ENCODE measurements at regions not wholly inside any gene's neighbourhood (a gene's known extent, or its start where the extent isn't known, plus 50 kb on each side); places are given as distances from the start of the nearest gene placed in this dataset.

DNA sequence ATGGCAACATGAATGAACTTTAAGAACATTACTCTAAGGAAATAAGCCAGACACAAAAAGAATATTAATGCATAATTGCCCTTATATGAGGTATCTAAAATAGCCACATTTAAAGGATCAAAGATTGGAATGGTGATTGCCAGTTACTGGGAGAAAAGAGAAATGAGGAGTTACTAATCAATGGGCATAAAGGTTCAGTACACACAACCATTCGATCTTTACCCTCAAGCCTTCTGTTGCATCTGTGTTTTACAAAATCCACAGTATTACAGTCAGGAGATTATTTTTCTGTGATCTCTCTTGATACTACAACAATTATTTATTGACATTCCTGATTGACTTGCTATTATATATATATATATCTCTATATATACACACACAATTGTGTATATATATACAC is 310.0 kb upstream of the SLITRK5 start:
- H3K36me3 ChIP-seq (ENCODE audit: control insufficient read depth in 4 of 4, insufficient read depth in 4 of 4, low read length in 4 of 4): no peaks in the 10 kb centered on the region
- DNase-seq (no peak), ATAC-seq (ENCODE audit: insufficient read depth, low FRiP score) (no peak)
- H3K27ac ChIP-seq (ENCODE audit: low read depth in 1 of 2, low read length in 1 of 2): no peak overlapping the region
- TF ChIP-seq, protein P1, sequence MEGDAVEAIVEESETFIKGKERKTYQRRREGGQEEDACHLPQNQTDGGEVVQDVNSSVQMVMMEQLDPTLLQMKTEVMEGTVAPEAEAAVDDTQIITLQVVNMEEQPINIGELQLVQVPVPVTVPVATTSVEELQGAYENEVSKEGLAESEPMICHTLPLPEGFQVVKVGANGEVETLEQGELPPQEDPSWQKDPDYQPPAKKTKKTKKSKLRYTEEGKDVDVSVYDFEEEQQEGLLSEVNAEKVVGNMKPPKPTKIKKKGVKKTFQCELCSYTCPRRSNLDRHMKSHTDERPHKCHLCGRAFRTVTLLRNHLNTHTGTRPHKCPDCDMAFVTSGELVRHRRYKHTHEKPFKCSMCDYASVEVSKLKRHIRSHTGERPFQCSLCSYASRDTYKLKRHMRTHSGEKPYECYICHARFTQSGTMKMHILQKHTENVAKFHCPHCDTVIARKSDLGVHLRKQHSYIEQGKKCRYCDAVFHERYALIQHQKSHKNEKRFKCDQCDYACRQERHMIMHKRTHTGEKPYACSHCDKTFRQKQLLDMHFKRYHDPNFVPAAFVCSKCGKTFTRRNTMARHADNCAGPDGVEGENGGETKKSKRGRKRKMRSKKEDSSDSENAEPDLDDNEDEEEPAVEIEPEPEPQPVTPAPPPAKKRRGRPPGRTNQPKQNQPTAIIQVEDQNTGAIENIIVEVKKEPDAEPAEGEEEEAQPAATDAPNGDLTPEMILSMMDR (IDR thresholded peaks at IDR 0.05; ENCODE audit: control extremely low read depth, extremely low read depth): no peak
- WGBS, 2 donors: 94 to 96% methylated on average over 1 of the region's 1 CpG
- H3K9me3 ChIP-seq (ENCODE audit: control insufficient read depth in 4 of 4, insufficient read depth in 3 of 4, low read length in 3 of 4): no peaks in the 10 kb centered on the region
- H3K27me3 ChIP-seq (ENCODE audit: control insufficient read depth in 3 of 3, insufficient read depth in 3 of 3, low read length in 2 of 3): no peaks in the 10 kb centered on the region
- H3K9ac ChIP-seq (ENCODE audit: insufficient read depth in 1 of 2, low read length in 2 of 2): no peak overlapping the region
- no peaks in the 10 kb centered on the region for H3K4me1 ChIP-seq (ENCODE audit: control insufficient read depth in 5 of 5, insufficient read depth in 5 of 5, low read length in 5 of 5)
- H3K4me3 ChIP-seq: no peak overlapping the region

DNA sequence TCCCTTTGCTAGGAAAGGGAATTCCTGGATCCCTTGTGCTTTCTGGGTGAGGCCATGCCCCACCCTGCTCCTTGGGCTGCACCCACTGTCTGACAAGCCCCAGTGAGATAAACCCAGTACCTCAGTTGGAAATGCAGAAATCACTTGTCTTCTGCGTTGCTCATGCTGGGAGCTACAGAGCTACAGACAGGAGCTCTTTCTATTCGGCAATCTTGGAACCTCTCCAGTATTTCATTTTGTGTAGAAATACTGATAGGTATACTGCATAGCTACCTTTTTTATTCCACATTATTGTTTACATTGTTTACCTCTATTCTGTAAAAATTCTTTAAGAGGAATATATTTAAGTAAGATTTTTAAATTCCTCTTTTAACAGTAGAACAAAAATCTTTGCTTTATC is 302.5 kb upstream of the SLITRK5 start:
- WGBS, 2 donors: 94 to 98% methylated on average over 2 of the region's 2 CpGs
- H3K27me3 ChIP-seq (ENCODE audit: control insufficient read depth in 3 of 3, insufficient read depth in 3 of 3, low read length in 2 of 3): no peaks in the 10 kb centered on the region

DNA sequence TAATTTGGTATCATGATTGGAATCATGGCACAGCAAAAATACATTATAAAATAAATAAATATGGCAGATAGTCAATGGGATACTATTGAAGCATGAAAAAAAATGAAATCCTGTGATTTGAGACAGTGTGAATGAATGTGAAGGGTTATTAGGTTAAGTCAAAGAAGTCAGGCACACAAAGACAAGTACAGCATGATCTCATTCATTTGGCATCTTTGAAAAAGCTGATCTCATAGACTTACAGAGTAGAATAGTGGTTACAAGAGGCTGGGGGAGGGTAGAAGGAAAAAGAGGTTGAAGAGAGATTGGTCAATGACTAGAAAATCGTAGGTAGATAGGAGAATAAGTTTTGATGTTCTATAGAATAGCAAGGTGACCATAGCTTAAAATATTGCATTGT is 295.1 kb upstream of the SLITRK5 start:
- Histone ChIP-seq H3K9me3 (ENCODE audit: control insufficient read depth in 4 of 4, insufficient read depth in 3 of 4, low read length in 3 of 4) (no peaks in the 10 kb centered on the region), H3K27ac (ENCODE audit: low read depth in 1 of 2, low read length in 1 of 2) (no peak overlapping the region), H3K4me3 (no peak overlapping the region), H3K4me1 (ENCODE audit: control insufficient read depth in 5 of 5, insufficient read depth in 5 of 5, low read length in 5 of 5) (no peaks in the 10 kb centered on the region), H3K36me3 (ENCODE audit: control insufficient read depth in 4 of 4, insufficient read depth in 4 of 4, low read length in 4 of 4) (no peaks in the 10 kb centered on the region), H3K9ac (ENCODE audit: insufficient read depth in 1 of 2, low read length in 2 of 2) (no peak overlapping the region), H3K27me3 (ENCODE audit: control insufficient read depth in 3 of 3, insufficient read depth in 3 of 3, low read length in 2 of 3) (no peaks in the 10 kb centered on the region)
- 76 to 91% methylated on average over 1 of the region's 1 CpG for WGBS, 2 donors
- DNase-seq (no peak), ATAC-seq (ENCODE audit: insufficient read depth, low FRiP score) (no peak)
- TF ChIP-seq, protein P1 (IDR thresholded peaks at IDR 0.05; ENCODE audit: control extremely low read depth, extremely low read depth): no peak

More for the DNA sequence above, 302.5 kb upstream of the SLITRK5 start:
- ATAC-seq (ENCODE audit: insufficient read depth, low FRiP score) (no peak), DNase-seq (no peak)
- Histone ChIP-seq H3K9me3 (ENCODE audit: control insufficient read depth in 4 of 4, insufficient read depth in 3 of 4, low read length in 3 of 4) (peaks cover 0 to 4% (median 0%) of the 10 kb centered on the region in 4 donors), H3K36me3 (ENCODE audit: control insufficient read depth in 4 of 4, insufficient read depth in 4 of 4, low read length in 4 of 4) (no peaks in the 10 kb centered on the region), H3K27ac (ENCODE audit: low read depth in 1 of 2, low read length in 1 of 2) (no peak overlapping the region), H3K4me3 (no peak overlapping the region), H3K4me1 (ENCODE audit: control insufficient read depth in 5 of 5, insufficient read depth in 5 of 5, low read length in 5 of 5) (no peaks in the 10 kb centered on the region), H3K9ac (ENCODE audit: insufficient read depth in 1 of 2, low read length in 2 of 2) (no peak overlapping the region)
- TF ChIP-seq, protein P1 (IDR thresholded peaks at IDR 0.05; ENCODE audit: control extremely low read depth, extremely low read depth): no peak

DNA sequence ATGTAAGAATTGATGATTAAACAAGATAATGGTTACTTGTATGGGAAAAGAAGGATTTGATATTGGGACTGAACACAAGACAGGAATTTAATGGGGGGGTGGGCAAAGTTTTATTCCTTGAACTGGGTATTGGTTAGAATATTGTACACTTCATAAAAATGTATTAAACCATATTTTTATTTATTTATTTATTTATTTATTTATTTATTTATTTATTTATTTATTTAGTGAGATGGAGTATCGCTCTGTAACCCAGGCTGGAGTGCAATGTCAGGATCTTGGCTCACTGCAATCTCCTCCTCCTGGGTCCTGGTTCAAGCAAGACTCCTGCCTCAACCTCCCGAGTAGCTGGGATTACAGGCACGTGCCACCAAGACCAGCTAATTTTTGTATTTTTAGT is 287.1 kb upstream of the SLITRK5 start:
- no peaks in the 10 kb centered on the region for H3K27me3 ChIP-seq (ENCODE audit: control insufficient read depth in 3 of 3, insufficient read depth in 3 of 3, low read length in 2 of 3)
- H3K9ac ChIP-seq (ENCODE audit: insufficient read depth in 1 of 2, low read length in 2 of 2): no peak overlapping the region
- no peak for ATAC-seq (ENCODE audit: insufficient read depth, low FRiP score)
- TF ChIP-seq, protein P1 (IDR thresholded peaks at IDR 0.05; ENCODE audit: control extremely low read depth, extremely low read depth): no peak
- no peaks in the 10 kb centered on the region for H3K36me3 ChIP-seq (ENCODE audit: control insufficient read depth in 4 of 4, insufficient read depth in 4 of 4, low read length in 4 of 4)
- DNase-seq: no peak
- H3K9me3 ChIP-seq (ENCODE audit: control insufficient read depth in 4 of 4, insufficient read depth in 3 of 4, low read length in 3 of 4): no peaks in the 10 kb centered on the region
- no peaks in the 10 kb centered on the region for H3K4me1 ChIP-seq (ENCODE audit: control insufficient read depth in 5 of 5, insufficient read depth in 5 of 5, low read length in 5 of 5)
- H3K27ac ChIP-seq (ENCODE audit: low read depth in 1 of 2, low read length in 1 of 2): no peak overlapping the region
- no peak overlapping the region for H3K4me3 ChIP-seq
- 94 to 96% methylated on average over 3 of the region's 3 CpGs for WGBS, 2 donors
